ENCODE measurements at regions not wholly inside any gene's neighbourhood (a gene's known extent, or its start where the extent isn't known, plus 50 kb on each side); places are given as distances from the start of the nearest gene placed in this dataset.
"Not testable (repeated sequence)": the region's sequence is repeated elsewhere in the genome, so short reads cannot be mapped to it uniquely, and the experiment has no call there.

DNA sequence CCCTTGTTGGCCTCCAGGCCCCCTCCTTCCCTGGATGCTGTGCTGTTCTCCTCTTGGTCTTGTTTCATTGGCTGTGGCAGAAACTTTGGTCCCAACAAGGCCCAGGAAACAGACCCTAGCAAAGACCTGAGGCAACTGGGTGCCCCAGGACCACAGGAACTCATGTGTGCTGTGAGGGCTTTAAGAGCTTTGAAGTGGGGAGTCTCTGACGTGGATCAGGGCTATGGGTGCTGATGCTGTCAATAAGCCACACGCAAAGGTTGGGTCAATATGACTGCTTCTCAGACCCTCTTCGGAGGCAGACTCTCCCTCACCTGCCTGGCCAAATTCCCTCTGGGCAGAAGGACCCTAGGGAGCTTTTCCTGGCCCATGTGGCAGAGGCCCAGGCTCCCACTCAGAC, 91.5 kb upstream of the MLN start:
- DNase-seq (ENCODE audit: low read depth in 3 of 3), result no peak

DNA sequence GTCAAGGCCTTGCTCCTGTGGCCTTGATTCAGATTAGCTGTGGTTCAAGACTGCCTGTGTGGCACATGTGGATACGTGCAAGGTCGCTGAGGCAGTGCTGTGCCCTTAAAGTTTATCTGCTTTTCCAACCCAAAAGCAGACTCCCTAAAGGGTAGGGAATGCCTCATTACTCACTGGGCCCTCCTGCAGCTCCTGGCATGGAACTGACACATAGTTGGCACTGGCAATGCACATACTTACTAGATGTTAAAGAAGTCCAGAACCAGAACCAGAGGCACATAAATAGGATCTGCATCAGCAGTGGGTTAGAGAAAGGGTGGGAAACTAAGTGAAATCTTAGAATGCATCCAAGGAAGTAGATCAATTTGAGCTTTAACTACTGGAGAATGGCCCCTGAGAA, 90.6 kb upstream of the MLN start:
- DNase-seq (ENCODE audit: low read depth in 3 of 3), result no peak

DNA sequence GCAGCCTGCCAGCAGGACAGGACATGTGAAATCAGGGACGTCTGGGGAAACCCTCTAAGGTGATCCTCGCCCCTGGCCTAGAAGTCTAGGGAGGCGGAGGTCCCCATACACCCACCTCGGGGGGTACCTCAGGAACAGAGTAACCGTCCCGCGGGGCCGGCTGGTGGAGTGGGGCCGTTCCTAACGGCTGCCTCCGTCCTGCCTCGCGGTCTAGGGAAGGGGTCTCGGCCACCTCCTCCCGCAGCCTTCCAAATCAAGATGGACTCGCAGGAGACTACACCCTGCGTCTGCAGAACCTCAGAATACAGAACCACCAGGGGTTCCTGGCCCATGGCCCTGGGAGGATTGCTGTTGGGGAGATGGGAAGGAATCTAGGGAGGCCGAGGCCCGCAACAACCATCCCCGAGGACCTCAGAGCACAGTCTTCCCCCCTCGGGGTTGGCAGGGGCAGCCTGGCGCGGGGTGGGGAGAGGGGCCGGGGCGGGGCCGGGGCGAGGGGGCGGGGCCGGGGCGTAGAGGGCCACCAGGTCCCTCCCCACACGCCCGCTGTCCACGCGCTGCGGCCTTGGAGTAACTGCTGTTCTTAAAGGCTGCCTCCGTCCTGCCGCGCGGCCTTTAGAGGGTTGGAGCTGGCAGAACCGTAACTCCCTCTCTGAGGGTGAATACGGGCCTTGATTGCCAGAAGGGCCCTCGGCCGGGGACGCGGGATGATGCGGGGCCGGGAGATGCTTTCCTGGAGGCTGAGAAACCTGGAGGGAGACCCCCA, 89.0 kb upstream of the MLN start:
- DNase-seq (ENCODE audit: low read depth in 3 of 3), result no peak

DNA sequence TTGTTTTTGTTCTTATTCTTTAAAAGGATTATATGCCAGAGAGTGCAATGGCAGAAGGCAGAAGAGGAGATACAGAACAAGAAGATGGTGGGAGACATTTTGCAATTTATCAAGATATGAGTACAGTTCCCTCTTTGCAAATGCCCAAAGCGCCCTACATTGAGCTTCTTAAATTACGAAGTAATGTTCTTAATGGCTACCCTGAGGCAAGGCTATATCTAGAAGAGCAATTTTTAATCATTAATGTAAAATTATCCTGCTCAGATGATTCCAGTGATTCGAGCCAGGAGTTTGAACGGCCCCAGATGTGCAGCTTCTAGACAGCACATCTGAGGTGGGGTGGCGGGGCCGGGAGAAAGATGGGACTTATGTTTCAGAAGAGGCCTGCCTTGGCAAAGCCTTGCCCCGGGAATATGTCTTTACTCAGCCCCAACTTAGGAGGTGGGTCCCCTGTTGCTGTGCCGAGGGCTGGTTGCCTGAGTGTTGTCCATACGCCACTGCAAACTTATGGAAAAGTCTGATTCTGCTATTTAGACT, 84.9 kb upstream of the MLN start:
- no peak for DNase-seq (ENCODE audit: low read depth in 3 of 3)

DNA sequence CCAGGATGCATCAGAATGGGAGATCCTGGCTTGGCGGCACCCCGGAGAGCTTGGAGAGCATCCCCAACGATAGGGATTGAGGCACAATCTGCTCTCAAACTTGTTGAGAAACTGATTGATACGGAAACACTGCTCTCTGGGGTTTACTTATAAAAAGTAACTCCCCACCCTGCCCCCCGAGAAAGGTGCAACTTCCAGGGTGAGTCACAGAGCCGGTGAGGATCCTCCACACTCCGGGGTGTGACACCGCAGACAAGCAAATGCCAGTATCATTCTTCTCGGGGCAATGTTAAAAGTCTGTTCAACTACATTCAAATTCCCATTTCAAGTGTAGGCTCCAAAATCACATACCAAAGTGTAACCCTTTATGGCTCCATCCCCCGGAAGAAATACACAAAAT, 84.4 kb upstream of the MLN start:
- no peak for DNase-seq (ENCODE audit: low read depth in 3 of 3)

DNA sequence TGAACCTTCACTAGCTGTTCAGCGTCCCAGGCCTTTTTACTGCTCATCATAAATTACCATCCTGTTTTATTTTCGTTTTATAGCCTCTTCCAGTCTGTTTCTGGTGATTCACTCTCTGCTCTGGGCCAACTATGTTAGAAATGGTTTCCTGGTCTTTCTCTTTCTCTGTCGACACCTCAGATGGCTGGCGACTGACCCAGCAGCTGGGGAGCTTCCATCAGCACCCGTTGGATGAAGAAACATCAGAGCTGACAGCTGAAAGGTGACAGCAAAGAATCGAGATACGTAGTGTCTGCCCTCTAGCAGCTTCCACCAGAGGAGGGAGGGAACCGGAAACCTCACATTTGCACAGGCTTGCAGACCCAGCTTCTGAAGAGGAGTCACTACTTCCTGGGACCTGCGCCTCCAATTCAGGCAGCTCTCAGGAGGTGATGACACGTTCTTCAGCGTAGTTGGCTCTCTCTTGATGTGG, 82.9 kb upstream of the MLN start:
- DNase-seq (ENCODE audit: low read depth in 3 of 3), result peak in 1 of 3 donors; percentile 15

DNA sequence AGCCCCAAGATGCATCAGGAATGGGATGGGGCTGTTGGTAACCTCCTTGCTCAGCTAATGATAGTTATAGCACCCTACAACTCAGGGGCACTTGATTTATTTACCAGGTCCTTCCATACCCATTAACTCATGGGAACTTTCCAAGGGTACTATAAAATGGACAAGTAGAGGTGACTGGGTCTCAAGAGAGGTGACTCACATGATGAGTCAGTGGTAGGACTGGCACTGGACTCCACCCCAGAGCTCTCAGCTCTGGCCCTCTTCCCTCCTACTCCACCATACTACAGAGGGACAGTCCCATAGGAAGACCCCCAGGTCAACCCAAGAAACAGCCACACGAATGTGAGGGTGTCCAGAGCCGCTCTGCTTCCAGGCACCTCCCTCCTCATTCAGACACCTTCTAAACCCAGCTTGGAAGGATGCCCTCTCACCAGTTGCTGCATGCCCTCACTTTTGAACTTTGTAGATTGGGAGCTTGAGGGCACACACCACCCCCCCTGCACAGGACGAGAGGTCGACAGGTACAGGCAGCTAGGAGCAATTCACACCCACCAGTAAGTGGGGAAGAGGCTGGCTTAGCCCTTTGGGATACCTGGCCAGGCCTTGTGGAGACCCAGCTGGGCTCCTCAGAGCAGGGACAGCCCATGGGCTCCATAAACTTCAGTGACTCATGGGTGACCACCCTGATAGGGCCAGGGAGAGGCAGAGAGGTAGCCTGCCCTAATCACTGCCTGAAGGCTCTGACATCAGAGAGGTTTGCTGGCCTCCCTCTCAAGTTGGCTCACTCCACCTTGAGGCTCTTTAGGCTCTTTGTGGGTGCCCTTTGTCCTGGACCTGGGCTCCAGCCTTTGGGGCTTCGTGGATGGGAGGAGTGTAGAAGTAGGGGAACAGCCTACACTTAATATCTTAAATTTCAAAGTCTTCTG, 81.6 kb upstream of the MLN start:
- no peak for DNase-seq (ENCODE audit: low read depth in 3 of 3)

DNA sequence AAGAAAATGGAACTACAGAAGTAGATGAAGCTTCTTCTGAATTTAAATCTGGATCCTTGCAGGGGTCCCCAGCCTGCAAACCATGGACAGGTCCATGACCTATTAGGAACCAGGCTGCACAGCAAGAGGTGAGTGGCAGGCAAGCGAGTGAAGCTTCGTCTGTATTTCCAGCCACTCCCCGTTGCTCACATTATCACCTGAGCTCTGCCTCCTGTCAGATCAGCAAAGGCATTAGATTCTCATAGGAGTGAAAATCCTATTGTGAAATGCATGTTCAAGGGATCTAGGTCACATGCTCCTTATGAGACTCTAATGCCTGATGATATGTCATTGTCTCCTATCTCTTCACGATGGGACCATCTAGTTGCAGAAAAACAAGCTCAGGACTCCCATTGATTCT, 79.8 kb upstream of the MLN start:
- DNase-seq (ENCODE audit: low read depth in 3 of 3), result not testable (repeated sequence)

DNA sequence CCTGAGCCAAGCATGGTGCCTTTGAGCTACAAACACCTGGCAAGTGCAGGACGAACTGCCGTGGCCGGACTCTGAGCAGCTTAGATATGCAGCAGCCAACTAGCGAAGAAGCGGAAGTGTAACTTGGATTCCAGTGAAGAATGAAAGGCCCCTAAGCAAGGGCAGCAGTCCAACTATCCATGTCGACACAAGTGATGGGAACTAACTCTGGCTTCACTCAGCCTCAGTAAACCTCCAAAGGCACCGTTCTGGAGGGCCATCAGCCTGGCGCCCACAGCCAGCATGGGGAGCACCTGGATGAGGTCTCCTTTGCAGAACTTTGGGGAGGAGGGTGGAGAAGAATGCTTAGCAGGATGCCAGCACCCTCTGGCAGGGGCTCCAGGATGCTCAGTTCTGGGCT, 78.4 kb upstream of the MLN start:
- DNase-seq (ENCODE audit: low read depth in 3 of 3), result no peak

DNA sequence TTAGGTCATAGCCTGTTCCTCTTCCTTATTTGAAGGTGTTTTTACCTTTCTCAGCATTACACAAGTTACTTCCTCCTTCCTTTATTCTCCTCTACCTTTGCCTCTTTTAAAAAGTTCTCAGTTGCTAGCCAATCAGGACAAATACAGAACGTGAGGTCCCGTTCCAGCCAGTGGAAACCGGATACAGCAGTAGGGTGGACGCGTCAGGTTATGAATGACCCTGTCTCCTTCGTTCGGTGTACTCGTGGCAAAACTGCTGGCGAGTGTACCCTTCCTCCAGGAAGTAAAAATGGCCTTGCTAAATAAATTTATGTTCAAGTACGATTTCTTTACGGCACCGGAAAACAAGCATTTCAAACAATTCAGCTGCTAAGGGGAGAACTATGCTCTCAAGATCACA, 77.0 kb upstream of the MLN start:
- no peak for DNase-seq (ENCODE audit: low read depth in 3 of 3)

DNA sequence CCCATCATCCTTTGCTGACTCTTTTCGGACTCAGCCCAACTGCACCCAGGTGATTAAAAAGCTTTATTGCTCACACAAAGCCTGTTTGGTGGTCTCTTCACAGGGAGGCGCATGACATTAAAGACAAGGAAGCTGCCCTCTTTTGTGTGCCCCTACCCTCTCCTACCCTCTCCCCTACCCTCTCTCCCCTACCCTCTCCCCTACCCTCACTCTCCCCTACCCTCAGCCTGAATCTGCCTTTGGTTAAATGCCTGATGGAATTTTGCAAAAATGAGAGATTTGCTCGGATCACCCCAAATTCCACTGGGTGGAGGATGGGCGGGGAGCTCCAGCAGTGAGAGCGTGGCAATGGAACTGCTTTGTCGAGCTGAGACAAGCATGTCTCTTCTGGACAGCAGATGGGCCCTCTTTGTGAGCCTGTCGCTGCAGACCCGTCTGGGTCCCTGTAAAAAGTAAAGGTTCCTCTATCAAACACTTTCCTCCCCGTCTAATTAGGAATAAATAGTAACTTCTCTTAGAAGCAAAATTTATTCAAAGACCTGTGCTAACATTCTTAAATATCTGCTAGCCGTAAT, 76.4 kb upstream of the MLN start:
- no peak for DNase-seq (ENCODE audit: low read depth in 3 of 3)

DNA sequence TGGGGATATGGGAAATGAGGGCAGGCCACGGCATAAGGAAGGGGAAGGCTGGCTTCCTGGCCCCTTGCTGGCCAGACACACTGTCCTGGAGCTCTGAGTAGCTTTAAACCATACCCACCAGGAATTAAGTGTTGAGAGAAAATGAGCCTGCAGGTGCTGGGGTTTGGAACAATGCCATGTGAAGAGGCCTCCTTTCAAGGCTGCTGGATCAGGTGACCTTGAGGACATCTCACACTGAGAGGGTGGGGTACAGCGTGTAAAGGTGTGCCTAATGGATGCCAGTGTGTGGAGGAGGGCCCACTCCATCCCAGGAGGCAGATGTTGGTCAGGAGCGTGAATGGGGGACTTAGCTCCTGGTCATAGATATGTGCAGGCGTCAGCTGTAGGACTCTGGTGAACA, 74.8 kb upstream of the MLN start:
- DNase-seq (ENCODE audit: low read depth in 3 of 3), result no peak

DNA sequence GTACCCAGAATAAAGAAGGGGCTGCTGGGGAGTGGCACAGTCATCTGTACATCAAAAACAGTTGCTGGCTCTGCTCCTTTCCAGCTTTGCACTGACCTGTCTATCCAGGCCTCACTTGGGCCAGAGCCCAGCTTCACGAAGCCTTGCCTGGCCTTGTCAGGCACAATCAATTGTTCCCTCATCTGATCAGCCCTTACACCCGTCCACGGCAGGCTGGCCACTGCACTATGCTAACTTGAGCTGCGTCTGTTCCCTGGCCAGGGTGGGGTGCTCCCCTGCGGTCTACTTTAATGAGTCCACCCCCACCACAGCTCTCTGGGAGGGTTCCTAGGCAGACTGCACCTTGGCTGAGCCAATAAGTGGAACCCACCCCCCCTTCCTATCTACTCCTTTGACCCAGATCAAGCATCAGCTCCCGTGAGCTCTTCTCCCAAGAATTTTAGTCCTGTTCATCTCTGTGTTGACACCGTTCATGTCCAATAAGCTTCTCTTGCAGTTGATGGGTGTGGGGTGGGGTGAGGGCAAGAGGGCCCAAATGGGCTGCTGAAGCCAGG, 74.3 kb upstream of the MLN start:
- no peak for DNase-seq (ENCODE audit: low read depth in 3 of 3)

DNA sequence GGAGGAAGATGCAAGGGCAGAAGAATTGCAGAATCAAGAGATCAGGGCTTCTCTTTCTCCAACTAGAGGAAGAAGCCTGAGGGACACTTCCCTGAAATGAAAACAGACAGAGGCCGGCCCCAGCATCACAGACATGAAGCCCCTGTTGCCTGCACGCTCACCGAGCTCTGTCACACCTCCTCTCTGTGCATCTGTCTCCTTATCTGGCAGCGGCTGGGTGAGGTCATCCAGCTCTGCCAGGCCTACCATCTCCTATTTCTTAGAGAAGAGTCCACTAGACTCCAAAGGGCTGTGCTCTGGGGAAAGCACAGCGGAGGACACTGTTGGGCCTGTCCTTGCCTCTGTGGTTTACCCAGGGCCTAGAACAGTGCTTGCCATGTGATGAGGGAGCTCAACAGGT, 71.9 kb upstream of the MLN start:
- no peak for DNase-seq (ENCODE audit: low read depth in 3 of 3)

DNA sequence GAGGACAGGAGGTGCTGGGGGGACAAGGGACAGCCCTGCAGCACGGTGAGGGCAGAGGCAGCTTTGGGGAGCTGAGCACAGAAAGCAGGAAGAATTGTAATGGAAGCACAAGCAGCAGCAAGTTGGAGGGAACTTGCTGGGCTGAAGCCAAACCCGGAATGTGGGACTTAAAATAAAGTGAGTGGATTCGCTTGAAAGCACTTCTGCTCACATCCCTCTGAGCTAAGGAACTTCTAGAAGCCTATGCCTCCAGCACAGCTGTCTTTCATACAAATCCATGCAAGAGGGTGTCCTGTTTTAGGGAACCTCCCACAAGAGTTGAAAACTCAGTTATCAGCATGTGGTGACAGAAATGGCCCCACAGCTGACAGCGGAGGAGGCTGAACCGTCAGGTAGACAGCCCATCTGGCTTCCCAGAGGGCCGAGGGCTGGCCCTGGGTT, 71.4 kb upstream of the MLN start:
- no peak for DNase-seq (ENCODE audit: low read depth in 3 of 3)

DNA sequence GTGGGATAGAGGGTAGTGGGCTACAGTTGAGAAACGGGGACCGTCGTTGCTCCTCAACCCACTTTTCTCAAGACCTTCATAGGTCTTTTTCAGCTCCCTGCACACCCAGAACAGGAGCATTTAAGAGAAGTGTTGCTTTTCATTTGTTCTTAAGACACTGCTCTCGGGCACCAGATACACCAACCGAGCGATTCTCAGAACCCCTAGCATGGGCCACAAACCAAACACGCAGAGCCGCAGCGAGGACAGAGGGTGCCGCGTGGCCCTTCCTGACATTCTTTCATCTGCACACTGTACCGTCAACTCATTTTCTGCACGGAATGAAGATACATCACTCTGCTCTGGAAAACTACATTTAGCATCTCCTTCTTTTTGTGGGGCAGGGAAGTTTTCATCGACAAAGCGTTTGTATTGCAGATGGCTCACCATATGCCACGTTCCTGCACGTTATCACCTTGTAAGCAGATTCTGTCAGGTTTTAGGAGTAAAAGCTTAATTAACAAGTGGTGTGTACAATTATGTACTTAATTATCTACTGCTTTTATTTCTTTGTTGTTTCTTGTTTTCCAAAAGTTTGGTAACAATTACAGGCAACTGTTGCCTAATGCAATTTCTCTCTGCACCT, 70.4 kb upstream of the MLN start:
- DNase-seq (ENCODE audit: low read depth in 3 of 3), result no peak

DNA sequence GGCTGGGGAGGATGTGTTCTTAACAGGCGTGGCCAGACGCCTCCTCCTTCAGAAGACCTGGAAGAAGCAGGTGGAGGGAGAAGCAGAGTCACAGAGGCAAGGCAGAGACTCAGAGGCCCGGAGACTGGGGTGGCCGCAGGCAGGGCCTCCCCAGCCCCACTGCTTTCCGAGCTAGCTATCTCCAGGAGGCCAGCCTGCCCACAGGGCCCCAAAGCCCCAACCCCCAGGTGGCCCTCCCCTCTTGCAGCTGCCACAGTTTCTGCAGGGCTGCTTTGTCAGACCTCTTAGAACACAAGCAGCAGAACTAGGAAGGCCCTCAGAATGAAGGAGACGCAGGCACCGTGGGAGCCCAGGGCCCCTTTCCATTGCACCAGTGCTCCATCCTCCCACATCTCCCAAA, 69.0 kb upstream of the MLN start:
- DNase-seq (ENCODE audit: low read depth in 3 of 3), result no peak

DNA sequence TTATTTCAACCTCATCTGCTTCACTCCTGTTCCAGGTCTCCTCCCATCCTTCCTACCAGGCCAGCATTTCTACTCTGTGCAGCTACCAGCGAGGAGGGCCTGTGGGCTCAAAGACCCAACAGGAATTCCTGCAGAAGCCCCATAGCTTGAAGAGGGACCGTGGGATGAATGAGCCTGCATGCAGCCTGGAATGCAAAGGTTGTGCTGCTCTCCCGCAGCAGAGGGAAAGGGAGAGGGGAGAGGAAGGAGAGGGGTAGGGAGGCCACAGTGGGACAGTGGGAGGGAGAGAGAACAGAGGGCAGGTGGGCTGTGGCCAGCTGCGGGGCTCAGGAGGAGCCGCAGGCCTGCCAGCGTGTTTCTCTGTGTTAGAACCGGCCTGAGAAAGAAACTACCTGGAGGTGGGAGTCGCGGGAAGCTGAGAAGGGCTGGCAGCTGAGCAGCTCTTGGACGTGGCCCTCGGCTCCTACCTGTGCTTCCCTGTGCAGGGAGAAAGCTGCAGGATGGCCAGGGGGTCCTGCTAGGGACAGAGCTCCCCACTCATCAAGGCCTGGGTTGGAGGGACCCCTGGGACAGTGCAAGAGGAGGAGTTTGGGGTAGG, 66.1 kb upstream of the MLN start:
- DNase-seq (ENCODE audit: low read depth in 3 of 3), result no peak

DNA sequence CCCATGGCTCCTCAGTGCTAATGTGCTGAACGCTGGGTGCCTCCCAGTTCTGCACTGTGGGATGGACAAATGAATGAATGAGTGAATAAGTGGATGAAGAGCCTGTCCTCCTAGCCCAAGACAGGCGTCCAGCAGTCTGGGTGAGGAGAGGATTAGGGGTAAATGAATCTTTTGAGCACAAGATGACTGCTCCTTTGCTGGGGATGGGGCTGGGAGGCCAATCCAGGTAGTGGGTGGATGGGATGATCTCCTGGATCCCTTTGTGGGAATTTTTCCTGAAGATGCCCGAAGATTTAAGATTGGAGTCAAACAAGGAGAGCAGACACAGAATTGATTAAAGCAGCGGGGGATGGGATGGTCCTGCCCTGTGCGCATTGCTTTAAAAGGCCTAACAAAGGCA, 65.3 kb upstream of the MLN start:
- no peak for DNase-seq (ENCODE audit: low read depth in 3 of 3)

DNA sequence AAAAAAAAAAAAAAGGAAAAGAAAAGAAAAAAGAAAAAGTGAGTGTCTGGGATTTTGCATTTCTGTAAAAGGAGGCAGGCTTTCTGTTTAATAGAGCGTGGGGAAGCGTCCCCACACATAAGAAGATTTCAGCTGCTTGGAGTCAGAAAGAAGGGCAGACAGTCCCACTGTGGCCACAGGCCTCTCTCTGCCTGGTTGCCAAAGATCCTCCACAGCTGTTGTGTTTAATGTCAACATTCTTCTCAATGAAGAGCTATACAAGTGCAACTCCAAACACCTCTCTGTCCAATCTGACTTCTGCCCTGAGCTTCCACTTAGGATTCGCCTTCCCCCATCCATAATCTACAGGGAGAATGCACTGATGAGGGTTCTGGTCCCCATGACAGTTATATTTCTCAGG, 64.3 kb upstream of the MLN start:
- no peak for DNase-seq (ENCODE audit: low read depth in 3 of 3)

DNA sequence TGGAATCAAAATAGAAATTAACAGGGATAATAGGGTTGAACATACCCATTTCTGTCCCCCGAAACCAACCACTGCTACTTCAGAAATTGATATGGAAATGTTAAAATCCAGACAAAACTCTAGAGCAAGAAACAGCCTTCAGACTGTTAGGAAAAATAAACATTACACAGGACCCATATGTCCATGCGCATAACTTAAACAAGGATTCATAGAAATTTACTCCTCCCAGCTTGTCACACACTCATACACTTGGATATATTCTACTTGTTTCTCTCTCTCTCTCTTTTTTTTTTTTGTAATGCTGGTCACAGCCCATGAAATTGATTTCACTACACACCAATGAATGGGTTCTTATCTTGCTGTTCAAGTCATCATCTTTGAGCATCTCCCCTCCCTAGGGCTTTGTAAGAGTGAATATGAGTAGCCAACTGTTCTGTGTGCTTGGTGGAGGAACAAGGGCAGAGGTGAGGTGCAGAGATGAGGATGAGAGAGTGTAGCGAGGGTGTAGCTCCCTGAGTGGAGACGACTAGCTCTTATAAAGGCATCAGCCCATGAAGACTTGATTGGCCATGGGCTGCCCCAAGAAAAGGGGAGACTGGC, 61.8 kb upstream of the MLN start:
- no peak for DNase-seq (ENCODE audit: low read depth in 3 of 3)
